GM18507 (cell line): ENCODE measurements at regions not wholly inside any gene's neighbourhood (a gene's known extent, or its start where the extent isn't known, plus 50 kb on each side); places are given as distances from the start of the nearest gene placed in this dataset.
"Not testable (repeated sequence)": the region's sequence is repeated elsewhere in the genome, so short reads cannot be mapped to it uniquely, and the experiment has no call there.

ENCODE experiments used
- DNase-seq: peaks from one replicate; pipeline ENCODE4 v3.0.0; 2011; ENCODE audit warnings: low read depth; ENCODE audit not compliant: insufficient read length; ENCODE audit errors: extremely low spot score
- FAIRE-seq: peaks from 2 replicates; lab custom pipeline; 2011; peaks lifted over from hg19 to GRCh38; lab: Jason Lieb, UNC

DNA sequence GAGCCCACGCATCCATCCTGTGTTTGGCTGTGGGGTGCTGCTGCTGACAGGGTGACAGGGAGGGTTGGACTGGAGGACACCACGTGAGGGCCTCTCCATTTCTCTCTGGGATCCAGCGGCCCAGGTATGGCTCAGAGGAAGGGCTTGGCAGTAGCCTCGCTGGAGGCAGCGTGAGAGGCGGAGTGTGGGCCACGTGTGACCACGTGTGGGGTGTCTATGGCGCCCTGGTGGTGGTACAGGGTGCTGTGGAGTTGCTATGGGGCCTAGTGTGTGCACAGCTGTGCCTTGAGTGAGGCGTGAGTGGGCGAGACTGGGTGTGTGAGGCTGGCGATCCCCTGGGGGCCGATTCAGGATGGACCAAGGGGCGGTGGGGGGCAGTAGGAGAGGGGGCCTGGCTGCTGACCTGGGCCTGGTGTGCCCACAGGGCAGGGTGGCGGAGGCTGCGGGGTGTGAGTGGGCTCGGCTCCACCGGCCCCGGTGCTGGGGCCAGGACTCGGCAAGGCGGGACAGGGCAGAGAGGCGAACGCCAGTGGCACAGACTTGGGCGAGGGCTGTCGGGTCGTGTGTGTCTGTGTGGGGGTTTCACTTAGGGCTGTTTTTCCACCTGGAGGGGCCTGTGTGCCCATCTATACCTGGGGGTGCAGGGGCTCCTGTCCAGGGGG lies 72.7 kb downstream of the TMEM121 start:
- FAIRE-seq, result not testable (repeated sequence)

DNA sequence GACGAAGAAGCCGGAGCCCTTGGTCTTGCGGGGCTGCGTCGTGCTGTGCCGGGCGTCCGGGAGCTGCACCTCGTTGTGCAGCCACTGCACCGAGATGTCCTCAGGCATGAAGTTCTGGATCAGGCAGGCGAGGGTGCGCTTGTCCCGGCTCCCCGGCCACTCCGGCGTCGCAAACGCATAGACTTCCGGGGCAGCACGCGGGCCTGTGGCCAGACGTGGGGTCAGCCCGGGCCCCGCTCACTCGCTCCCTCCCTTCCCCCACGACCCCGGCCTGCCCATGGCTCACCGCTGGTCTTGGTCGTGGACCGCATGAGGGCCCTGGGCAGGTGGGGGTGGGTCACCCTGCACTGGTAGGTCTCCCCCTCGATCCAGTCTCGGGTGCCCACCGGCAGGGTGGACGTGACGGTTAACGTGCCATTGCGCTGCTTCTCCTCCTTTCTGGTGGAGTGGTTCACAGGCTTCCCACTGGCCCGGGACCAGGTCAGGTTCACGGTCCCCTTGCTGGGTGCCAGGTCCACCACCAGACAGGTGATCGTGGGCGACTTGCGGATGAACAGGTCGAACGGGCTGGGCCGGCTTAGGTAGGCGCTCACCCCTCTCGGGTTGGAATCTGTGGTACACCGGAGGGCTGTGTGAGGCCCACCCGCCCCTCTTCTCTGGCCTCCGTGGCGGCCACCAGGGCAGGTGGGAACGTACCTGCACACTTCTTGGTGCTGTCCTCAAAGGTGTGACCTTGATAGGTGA lies 74.0 kb downstream of the TMEM121 start:
- not testable (repeated sequence) for FAIRE-seq, DNase-seq

More for the DNA sequence above, 72.7 kb downstream of the TMEM121 start:
- not testable (repeated sequence) for DNase-seq

DNA sequence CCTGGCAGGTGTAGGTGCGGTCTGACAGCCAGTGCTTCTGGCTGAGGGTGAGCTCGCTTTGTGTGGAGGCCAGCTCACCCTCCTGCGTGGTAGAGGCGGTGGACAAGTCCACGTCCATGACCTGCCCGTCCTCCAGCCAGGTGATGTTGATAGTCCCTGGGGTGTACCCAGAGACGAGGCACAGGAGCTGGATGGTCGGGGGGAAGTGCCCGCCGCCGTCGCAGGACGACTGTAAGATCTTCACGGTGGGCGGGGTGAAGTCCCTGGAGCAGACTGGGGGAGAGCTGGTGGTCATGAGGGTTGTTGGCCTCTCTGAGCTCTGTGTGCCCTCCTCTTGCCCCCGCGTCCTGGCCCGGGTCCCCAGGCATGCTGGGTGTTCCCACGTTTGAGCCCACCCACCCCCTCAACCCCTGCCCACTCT lies 74.6 kb downstream of the TMEM121 start:
- no peak for FAIRE-seq

DNA sequence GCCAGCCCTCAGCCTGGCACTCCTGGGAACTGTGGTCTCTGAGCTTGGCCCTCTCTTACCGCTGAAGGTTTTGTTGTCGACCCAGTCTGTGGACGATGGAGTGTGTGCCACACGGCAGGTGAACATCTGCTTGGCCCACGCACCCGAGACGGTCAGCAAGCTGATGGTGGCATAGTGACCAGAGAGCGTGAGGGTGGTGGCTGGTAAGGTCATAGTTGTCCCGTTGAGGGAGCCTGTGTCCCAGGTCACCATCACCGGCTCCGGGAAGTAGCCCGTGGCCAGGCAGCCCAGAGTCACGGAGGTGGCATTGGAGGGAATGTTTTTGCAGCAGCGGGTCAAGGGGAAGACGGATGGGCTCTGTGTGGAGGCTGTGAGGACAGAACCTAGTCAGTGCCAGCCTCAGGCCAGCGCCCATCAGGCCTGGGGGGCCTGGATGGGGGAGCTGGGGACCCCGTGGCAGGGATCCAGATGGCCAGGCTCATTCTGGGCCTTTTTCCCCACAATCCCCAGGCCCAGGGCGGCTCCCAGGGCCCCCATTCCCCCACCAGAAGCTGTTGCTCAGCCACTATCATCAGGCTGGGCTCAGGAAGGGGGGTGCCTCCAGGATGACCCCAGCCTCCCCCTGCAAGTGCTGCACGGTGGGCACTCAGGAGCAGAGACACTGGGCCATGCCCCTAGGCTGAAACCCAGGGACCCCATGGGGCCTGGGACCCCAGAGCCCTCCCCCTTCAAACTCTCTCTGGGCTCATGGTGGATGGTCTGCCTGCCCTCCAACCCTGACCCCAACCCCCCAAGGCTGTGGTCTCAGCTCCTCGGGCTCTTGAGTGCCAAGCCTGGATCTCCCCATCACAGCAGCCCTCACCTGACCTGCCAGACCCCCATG lies 75.2 kb downstream of the TMEM121 start:
- no peak for DNase-seq
- no peak for FAIRE-seq

More for the DNA sequence above, 74.6 kb downstream of the TMEM121 start:
- DNase-seq, result no peak

DNA sequence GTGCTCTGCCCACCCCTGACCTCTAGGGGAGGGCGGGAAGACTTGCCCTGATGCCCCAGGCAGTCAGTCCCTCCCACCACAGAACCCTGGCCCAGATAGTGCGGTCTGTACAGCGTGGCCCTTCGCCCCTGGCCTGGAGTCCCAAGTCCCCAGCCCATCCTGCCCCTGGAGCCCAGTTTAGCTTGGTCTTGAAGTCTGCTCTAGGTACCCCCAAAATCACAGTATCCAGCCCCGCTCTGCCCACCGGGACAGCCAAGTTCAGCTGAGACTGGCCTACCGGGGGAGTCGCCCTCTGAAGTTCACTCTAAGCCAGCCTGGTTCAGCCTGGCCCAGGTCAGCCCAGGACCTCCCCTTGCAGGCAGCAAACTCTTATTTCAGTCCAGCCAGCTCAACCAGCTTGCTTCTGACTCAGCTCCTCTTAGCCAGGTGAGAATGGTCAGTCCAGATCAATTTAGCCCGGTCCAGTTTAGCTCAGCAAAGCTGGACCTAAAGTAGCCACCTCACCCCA lies 75.9 kb downstream of the TMEM121 start:
- DNase-seq, result no peak

DNA sequence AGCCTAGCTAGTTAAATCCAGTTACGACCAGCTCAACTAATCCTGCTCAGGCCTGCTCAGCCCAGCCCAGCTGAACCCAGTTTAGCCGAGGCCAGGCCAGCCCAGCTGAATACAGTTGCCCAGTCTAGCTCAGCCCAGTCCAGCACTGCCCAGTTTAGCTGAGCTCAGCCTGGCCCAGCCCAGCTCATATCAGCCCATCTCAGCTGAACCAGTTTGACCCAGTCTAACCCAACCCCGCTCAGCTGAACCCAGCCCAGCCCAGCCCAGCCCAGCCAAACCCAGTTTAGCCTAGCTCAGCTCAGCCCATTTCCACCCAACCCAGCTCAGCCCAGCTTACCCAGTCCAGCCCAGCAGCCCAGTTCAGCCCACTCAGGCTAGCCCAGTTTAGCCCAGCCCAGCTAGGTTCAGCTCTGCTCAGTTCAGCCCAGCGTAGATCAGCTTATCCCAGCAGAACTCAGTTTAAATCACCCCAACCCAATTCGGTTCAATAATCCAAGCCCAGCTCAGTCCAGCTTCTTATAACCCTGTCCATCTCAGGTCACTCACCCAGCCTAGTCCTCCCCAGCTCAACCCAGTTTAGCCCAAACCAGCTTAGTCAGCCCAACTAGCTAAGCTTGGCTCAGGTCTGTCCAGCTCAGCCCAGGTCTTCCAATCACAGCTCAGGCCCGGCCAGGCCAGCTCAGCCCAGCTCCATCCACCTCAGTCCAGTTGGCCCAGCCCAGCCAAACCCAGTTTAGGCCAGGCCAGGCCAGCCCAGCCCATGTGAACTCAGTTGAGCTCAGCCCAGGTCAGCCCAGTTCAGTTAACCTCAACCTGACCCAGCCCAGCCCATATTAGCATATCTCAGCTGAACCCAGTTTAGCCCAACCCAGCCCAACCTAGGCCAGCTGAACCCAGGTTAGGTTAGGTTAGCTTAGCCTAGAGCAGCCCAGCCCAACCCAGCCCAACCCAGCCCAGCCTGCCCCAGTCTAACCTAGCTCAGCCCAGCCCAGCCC lies 76.7 kb downstream of the TMEM121 start:
- FAIRE-seq, result no peak
- DNase-seq, result no peak

More for the DNA sequence above, 75.9 kb downstream of the TMEM121 start:
- no peak for FAIRE-seq

- DNase-seq, FAIRE-seq: not testable (repeated sequence)
These were observed 78.4 kb downstream of the TMEM121 start for GRCh38 chr14:105604531-105605463.

DNA sequence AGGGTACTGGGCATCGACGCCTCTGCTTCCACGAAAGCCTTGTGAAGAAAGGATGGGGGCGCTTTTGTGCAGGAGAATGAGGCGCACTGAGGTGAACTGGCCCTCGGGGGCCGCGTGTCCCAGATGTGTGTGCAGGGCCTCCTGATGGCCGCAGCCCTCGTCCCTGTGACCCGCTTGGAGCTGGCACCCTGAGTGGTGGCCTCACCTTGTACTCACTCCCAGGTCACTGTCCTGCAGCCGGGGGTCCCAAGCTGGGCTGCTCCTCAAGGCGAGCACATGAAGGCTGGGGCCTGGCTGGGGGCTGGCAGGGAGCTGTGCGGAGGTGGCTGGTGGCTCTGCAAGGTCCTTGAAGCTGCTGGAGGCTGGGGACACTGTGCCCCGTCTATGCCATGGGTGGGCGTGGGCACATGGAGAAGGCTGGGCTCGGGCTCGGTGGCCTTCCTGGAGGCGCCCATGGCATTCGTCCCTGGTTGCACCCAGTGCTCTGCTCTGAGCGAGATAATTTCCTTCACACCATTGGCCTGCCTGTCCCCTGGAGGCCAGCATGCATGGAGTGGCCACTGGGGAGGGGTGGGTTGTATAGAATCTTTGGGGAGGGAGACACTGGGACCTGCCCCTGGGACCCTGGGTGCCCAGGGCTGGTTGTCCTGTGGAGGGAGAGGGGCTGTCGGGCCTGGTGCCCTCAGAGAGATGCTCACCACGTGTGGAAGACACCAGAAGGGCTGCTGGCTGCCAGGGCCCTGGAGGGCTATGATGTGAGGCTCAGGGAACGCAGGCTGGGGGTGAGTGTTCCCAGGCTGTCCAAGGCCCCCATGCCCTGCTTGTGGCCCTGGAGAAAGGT lies 79.3 kb downstream of the TMEM121 start:
- FAIRE-seq, result no peak
- DNase-seq, result no peak

- not testable (repeated sequence) for DNase-seq, FAIRE-seq
These were observed 80.1 kb downstream of the TMEM121 start for GRCh38 chr14:105606305-105606975.

DNA sequence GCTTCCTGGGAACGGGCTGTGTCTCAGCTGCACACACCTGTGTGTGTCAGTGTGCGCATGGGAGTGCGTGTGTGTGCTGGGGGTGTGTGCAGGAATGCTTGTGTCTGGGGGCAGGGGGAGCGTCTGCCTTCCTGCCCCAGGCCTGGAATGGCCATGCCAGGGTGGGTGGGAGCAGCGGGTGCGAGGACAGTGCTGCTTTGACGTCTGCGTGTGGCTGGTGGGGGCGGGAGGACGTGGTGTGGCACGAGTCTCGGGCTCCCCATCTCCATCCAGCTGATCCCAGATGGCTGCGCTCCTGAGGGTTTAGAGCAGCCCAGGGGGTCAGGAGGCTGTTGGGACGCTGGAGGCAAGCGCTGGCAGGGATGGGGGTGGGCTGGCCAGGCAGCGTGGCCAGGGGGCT lies 80.6 kb downstream of the TMEM121 start:
- not testable (repeated sequence) for DNase-seq, FAIRE-seq

DNA sequence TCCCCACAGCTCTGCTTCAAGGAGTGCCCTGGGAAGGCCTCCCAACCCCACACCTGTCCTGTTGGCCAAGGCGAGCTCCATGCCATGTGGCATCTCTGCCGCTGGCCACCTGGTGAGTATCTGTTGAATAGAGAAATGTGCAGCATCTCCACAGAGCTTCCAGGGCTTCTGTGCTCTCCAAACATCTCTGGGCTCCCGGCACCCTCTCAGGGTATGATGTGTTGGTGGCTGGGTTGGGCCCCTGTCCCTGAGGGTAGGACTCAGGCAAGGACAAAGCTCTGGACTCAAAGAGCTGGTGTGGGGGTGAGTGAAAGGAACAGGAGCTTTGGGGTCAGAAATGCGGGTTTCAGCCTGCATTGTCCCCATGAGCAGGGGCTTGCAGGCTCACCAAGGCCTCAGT lies 88.6 kb downstream of the TMEM121 start:
- not testable (repeated sequence) for FAIRE-seq, DNase-seq

DNA sequence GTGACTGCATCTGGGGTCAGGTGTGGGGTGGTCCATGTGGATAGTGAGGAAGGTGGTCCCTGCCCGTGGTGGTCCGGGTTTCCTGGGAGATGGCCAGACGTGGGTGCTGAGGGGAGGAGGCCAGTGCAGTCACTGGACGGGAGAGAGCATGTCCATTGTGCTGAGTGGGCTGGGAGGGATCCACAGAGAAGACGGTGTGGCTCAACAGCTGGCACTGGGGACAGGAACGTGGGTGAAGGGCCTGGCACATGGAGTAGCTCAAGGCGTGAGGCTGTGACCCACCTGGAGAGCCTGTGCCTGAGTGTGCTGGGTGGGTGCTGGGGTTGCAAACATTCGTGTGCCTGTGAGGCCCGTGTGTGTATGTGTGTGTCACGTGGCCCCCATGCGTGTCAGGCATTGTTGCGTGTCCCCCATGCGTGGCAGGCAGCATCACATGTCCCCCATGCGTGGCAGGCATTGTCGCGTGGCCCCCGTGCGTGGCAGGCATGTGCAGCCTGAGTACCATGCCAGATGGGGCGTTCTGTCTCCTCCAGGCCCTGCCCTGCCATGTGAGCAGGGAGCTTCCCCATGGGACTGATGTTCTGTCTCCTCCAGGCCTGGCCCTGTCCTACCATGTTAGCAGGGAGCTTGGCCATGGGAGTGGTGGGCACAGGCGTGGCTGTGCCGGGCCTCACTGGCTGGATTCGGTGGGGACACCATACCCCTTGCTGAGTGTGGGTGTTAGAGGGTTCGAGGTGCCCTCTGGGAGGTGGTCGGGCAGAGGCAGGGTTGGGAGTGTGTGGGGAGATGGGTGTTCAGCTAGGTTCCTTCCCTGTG lies 89.8 kb downstream of the TMEM121 start:
- FAIRE-seq, DNase-seq: not testable (repeated sequence)

GRCh38 chr14:105616802-105617192 lies 90.4 kb downstream of the TMEM121 start:
- FAIRE-seq, result no peak
- DNase-seq, result no peak

GRCh38 chr14:105617201-105617777 lies 90.9 kb downstream of the TMEM121 start:
- DNase-seq (no peak), FAIRE-seq (no peak)

DNA sequence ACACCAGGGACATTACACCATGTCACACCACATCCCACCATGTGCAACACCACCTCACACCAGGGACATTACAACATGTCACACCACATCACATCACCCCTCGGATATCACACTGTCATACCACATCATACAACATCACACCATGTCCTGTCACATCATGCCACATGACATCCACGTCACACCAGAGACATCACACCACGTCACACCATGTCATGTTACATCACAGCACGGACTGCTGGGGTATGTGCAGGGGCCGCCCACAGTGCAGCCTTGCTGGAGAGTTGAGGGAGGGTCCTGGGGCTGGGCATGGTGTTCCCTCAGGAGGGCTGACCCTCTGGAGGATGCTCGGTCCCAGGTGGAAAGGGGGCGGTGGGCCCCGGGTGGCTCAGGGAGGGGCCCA lies 91.4 kb downstream of the TMEM121 start:
- not testable (repeated sequence) for FAIRE-seq, DNase-seq
